Uterus (tissue), 3 donors: ENCODE measurements at regions not wholly inside any gene's neighbourhood (a gene's known extent, or its start where the extent isn't known, plus 50 kb on each side); places are given as distances from the start of the nearest gene placed in this dataset.

Source experiments
- DNase-seq, 2 donors: peaks; one replicate each; pipeline ENCODE4 v3.0.0-alpha.2; 2019 to 2020
- H3K27ac ChIP-seq, 2 donors: fragments of 200-600 bp; sonication (generic); 1 replicate in 1 of 2; 2 replicates in 1 of 2; pipeline ENCODE4 v1.5.1; 2016 to 2018
- H3K27me3 ChIP-seq, 2 donors: fragments of 200-600 bp; sonication (generic); one replicate each; pipeline ENCODE4 v1.5.1; 2018 to 2019; ENCODE audit warnings: control low read depth in 1 of 2
- H3K36me3 ChIP-seq, 2 donors: fragments of 200-600 bp; sonication (generic); one replicate each; pipeline ENCODE4 v1.5.1; 2019; ENCODE audit warnings: control low read depth in 1 of 2
- H3K4me1 ChIP-seq, 2 donors: fragments of 200-600 bp; sonication (generic); one replicate each; pipeline ENCODE4 v1.5.1; 2018 to 2019; ENCODE audit warnings: control low read depth in 1 of 2
- H3K4me3 ChIP-seq, 2 donors: fragments of 200-600 bp; sonication (generic); 1 replicate in 1 of 2; 2 replicates in 1 of 2; pipeline ENCODE4 v1.5.1; 2018 to 2019; ENCODE audit warnings: mild to moderate bottlenecking in 1 of 2
- H3K9me3 ChIP-seq, 2 donors: fragments of 200-600 bp; sonication (generic); one replicate each; pipeline ENCODE4 v1.5.1; 2019; ENCODE audit warnings: control low read depth in 1 of 2
- CTCF ChIP-seq, 4 experiments: fragments of 200-600 bp in 2 of 4; fragments of 450-650 bp in 2 of 4; sonication (generic) in 2 of 4; IDR thresholded peaks; one replicate each; pipeline ENCODE4 v1.5.1; 2016 to 2019; ENCODE audit warnings: antibody characterized with exemption in 4 of 4, mild to moderate bottlenecking in 2 of 4, moderate library complexity in 1 of 4
- POLR2A ChIP-seq, 2 donors: fragments of 450-650 bp; IDR thresholded peaks; one replicate each; pipeline ENCODE4 v1.6.1; 2016; ENCODE audit warnings: antibody characterized with exemption in 2 of 2, mild to moderate bottlenecking in 1 of 2, moderate library complexity in 1 of 2
- intact Hi-C: fragments of 100-400 bp; cut with DNase I; formaldehyde crosslinking; loops from one replicate; pipeline ENCODE4 v1.15.1; 2023; ENCODE audit warnings: low total_unique reads
- donor health status: DM: yes; HTN: yes; CAD: no.

DNA sequence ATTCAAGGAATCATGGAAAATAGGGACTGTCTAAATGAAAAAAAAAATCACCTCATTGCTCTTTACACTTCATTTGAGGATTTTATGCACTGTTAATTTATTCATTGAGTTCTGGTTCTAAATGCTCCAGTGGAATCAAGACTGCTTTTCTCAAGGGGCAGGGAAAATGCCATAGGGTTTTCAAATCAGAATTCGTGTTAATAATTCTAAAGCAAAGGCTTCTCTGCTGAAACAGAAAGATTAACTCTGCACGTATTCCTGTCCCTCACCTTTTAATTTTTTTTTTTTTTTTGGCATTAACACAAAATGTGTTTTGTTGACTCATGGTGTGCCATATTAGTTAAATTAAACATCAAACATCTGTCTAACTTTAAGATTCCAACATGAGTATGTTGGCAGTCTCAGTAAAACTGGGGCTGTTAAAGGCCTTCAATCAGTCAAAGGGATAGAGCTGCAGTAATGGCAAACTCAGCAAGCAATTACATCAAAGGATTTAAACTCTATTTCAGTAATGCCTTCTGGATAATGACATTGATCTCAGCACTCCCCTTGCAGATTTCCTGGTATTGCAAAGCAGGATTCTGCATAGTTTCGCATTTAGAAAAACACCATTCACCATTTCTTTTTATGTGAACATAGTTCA, 878.1 kb downstream of the RAPGEF2 start:
- Histone ChIP-seq H3K9me3 (no peaks in the 10 kb centered on the region), H3K4me1 (no peaks in the 10 kb centered on the region), H3K4me3 (no peak overlapping the region), H3K27ac (no peak overlapping the region), H3K27me3 (no peaks in the 10 kb centered on the region), H3K36me3 (no peaks in the 10 kb centered on the region)
- no peak for TF ChIP-seq POLR2A (IDR thresholded peaks at IDR 0.05)
- TF ChIP-seq CTCF (IDR thresholded peaks at IDR 0.05), result no peak
- DNase-seq, result no peak
- intact Hi-C loops, result no loop called here

DNA sequence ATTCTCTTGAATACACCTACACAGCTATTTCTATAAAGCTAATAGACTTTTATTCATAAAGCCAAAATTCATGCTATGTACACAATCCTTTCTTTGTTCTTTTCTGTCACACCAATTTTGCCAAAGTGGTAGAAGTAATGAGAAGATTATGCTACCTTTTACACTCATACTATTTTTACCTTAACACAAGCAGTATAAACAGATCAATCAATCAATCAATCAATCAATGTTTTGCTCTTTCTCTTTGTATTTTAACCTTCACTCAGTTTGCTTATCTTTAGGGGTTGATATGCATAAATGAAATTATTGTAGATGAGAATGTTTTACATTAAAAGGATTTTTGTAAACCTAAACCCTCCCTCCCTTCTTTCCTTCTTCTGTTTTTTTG, 878.6 kb downstream of the RAPGEF2 start:
- Histone ChIP-seq H3K27me3 (no peaks in the 10 kb centered on the region), H3K4me1 (no peaks in the 10 kb centered on the region), H3K36me3 (no peaks in the 10 kb centered on the region), H3K27ac (no peak overlapping the region), H3K9me3 (no peaks in the 10 kb centered on the region), H3K4me3 (no peak overlapping the region)
- intact Hi-C loops, result no loop called here
- DNase-seq, result no peak
- TF ChIP-seq POLR2A (IDR thresholded peaks at IDR 0.05), result no peak
- no peak for TF ChIP-seq CTCF (IDR thresholded peaks at IDR 0.05)

DNA sequence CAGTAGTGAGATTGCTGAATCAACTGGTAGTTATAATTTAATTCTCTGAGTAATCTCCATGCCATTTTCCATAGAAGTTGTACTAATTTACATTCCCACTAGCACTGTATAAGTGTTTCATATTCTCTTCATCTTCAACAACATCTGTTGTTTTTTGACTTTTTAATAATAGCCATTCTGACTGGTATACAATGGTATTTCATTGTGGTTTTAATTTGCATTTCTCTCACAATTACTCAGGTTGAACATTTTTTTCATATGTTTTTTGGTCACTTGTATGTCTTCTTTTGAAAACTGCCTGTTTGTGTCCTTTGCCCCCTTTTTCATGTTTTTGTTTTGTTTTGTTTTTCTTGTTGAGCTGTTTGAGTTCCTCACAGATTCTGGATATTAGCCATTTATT, 880.2 kb downstream of the RAPGEF2 start:
- Histone ChIP-seq H3K36me3 (no peaks in the 10 kb centered on the region), H3K27me3 (no peaks in the 10 kb centered on the region), H3K9me3 (no peaks in the 10 kb centered on the region), H3K27ac (no peak overlapping the region), H3K4me1 (no peaks in the 10 kb centered on the region), H3K4me3 (no peak overlapping the region)
- intact Hi-C loops, result no loop called here
- no peak for TF ChIP-seq POLR2A (IDR thresholded peaks at IDR 0.05)
- no peak for TF ChIP-seq CTCF (IDR thresholded peaks at IDR 0.05)
- no peak for DNase-seq

DNA sequence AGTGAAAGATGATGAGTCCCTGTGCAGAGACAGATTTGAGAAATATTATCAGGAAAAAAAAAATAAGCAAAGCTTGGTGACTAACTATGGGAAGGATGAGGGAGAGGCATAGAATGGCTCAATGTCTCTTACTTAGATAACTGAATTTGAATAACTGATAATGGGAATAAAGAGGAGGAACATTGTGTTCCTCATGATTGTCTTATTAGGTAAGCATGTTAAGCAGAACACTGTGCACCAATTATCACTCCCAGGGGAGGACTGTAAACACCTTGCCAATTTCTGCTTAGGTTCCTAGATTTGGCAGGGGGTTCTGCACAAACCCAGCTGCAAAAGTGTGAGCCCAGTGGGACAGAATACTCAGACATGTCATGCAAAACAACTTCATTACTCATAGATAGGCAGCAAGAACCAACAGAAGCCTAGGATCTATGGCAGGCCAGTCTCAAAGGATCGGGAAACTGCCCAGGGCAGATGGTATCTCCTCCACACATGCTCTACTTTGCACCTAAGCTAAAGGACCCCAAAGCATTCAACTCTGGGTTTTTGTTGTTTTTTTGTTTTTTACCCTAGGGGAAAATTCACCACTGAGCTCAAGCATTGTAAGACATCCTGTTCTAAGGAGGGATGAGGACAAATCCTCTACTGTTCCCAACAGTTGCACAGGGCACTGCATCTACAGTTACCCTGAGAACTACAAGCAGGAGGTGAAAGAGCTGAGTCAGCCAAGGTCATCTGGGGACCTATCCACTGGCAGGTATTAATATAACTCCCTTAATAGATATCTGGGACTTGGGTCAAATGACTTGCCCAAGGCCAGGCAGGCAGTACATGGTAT, 907.0 kb downstream of the RAPGEF2 start:
- H3K4me3 ChIP-seq, result no peak overlapping the region
- no peaks in the 10 kb centered on the region for H3K36me3 ChIP-seq
- no peak overlapping the region for H3K27ac ChIP-seq
- H3K9me3 ChIP-seq, result no peaks in the 10 kb centered on the region
- no peak for TF ChIP-seq CTCF (IDR thresholded peaks at IDR 0.05)
- no peaks in the 10 kb centered on the region for H3K4me1 ChIP-seq
- intact Hi-C loops, result no loop called here
- H3K27me3 ChIP-seq, result no peaks in the 10 kb centered on the region
- DNase-seq, result no peak

GRCh38 chr4:160019936-160020335, 917.1 kb downstream of the RAPGEF2 start:
- no peak for DNase-seq

More at GRCh38 chr4:160019936-160020335, 917.1 kb downstream of the RAPGEF2 start:
- no peaks in the 10 kb centered on the region for H3K4me1 ChIP-seq
- no peak for TF ChIP-seq CTCF (IDR thresholded peaks at IDR 0.05)
- no peak for TF ChIP-seq POLR2A (IDR thresholded peaks at IDR 0.05)
- H3K36me3 ChIP-seq, result no peaks in the 10 kb centered on the region
- no peaks in the 10 kb centered on the region for H3K27me3 ChIP-seq
- H3K4me3 ChIP-seq, result no peak overlapping the region
- H3K9me3 ChIP-seq, result no peaks in the 10 kb centered on the region
- H3K27ac ChIP-seq, result no peak overlapping the region
- intact Hi-C loops, result no loop called here
